GM19467 (cell line): ENCODE measurements at regions not wholly inside any gene's neighbourhood (a gene's known extent, or its start where the extent isn't known, plus 50 kb on each side); places are given as distances from the start of the nearest gene placed in this dataset.

Experiments used
- ATAC-seq: cut with Tn5 transposase; IDR thresholded peaks from one replicate; pipeline ENCODE4 v1.9.1; 2021; ENCODE audit warnings: mild to moderate bottlenecking, moderate library complexity; ENCODE audit not compliant: unreplicated experiment

DNA sequence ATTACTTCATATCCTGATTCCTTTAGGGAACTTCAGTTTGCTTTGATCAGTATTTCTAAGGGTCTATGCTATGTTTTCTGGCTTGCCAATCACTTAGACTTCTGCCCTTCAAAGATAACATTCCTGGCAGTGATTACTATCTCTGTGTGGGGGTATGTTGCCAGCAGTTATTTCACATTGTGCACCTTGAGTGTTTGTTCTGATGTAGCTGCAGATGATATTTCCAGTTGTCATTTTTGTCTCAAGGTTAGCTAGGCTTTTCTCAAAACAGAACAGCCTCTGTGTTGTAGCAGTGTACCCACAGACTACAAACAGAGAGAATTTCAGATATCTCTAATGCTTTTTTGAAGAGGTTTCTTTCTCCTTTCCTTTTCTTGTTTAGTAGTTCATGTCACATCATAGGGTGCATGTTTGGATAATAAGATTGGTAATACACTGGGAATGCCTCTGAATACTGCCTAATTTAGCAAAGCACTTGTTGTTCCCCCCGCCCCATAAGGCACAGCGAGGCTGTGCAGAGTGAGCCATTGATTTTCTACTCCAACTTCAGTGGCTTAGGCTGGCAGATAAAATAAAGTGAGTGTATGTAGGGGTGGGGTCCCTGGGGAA, 134.7 kb upstream of the AGR3 start:
- ATAC-seq: no peak

DNA sequence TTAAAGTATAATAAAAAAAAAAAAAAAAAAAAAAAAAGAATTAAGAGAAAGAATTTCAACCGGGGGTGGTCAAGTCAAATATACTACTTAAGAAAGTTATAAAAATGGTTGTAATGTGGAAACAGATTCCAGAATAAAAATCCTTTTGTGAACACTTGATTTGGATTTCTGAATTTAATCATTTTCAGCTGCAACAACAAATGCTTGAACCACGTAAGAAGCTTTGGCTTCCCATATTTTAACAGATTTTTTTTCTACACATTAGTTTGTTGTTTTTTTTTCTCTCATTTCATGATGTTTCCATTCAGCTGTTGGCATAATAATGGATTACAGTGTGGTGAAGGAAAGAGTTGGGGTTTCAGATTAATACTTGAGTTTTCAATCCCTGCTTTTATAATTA, 137.3 kb upstream of the AGR3 start:
- ATAC-seq: no peak

DNA sequence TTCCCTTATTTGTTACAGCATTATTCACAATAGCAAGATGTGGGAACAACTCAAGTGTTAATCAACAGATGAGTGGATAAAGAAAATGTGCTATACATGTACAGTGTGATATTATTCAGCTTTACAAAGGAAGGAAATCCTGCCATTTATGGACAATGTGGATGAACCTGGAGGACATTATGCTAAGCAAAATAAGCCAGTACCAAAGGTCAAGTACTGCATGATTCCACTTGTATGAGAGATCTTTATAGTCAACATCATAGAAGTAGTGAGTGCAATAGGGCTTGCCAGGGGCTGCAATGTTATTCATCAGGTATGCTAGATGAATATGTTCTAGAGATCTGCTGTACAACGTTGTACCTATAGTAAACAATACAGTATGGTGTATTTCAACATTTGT, 138.5 kb upstream of the AGR3 start:
- ATAC-seq: no peak

- ATAC-seq: no peak
Observed at GRCh38 chr7:17021205-17021604, 139.4 kb upstream of the AGR3 start.

DNA sequence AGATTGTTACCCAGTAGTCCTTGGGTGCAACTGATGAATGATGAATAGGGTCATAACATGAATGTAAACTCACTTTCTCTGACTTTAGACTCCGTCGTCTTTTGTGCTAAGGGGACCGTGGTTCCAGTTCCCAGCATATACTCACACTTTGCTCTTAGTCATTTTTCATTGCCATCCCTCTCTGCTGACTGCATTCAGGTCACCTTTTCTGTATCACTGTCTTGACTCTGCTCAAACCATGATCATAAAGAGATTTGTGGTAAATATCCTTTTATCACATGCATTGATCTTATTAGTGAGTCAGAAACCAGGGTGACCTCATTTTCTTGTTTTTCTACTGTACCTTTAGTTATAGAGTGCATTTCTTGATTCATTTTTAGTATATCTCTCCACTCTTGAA, 141.1 kb upstream of the AGR3 start:
- ATAC-seq: no peak

DNA sequence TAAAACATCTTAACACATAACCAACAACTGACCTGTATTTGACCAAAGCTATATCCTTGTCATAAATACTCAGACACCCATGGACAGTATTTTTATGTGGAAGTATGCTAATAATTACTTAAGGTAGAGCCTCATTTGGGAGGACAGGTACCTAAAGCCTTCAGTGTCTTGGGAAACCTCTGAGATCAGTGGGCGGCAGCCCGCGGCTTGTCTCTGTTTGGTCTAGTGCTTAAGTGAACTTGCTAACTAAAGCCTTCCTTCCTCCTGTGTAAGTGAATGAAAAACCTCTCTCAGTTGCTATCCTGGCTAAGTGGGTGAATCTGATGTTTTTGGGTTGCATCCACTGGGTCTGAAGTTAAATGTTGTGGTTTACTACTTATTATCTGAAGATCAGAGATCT, 144.5 kb upstream of the AGR3 start:
- ATAC-seq: no peak

DNA sequence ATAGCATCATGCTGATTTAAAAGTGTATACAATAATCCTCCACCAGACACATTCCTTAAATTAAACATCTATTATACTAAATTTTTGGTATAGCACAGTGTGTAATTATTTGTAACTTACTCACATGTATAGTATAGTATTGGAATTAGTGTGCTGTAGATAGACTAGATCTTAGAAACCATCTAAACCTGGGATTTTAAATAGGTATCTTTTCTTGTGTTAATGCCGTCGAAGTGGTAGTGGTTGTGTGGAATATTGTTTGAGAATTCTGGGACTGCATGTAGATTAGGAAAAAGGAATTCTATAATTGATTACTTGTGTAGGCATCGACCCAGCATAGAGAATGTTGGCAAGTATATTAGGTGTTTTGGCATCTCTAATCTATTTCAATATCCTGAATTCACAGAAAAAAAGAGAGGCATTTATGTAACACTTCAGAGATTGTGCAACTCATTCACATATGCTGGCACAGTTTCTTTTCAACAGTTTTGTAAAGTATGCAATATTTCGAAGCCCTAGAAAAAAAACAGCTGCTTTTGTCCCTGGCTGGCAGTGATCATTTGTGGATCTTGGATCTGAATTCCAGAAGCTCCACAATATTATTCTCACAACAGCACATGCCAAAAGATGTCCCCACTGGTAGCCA, 145.5 kb upstream of the AGR3 start:
- ATAC-seq: no peak

DNA sequence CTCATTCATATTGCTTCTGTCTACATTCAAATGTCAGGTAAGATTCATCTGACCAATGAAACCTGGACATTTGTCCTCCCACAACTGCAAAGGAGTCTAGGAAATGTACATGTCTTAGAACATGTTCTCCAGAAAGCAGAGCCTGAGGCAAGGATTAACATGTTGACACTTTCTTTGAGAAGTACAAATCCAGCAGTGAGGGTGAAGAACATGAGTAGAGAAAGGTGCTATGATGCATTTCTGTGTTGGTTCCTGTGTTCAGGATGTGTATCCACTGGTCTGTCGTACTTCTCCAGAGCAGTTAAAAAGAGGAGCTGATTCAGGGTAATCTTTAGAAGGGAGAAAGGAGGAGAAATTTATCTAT, 146.0 kb upstream of the AGR3 start:
- no peak for ATAC-seq

DNA sequence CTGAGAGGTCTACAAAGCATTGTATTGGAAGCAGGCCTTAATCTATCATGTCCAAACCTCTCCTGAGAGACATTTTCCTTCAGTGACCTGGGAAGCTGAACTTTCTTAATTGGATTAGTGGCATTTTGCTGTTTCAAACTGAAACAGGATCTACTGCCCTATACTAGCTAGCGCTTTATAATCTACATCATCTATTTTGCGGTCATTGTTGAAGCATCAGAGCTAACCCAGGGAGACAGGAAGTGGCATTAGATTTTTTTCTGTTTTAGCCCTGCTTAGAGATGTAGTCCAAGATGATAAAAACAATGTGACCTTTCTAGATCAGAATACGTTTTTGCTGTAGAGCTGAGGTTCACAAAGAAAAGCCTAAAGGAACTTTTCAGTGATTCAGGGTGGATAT, 147.4 kb upstream of the AGR3 start:
- ATAC-seq: no peak

- no peak for ATAC-seq
Observed at GRCh38 chr7:17030559-17030958, 148.8 kb upstream of the AGR3 start.

- no peak for ATAC-seq
Observed at GRCh38 chr7:17031906-17032551, 150.2 kb upstream of the AGR3 start.

DNA sequence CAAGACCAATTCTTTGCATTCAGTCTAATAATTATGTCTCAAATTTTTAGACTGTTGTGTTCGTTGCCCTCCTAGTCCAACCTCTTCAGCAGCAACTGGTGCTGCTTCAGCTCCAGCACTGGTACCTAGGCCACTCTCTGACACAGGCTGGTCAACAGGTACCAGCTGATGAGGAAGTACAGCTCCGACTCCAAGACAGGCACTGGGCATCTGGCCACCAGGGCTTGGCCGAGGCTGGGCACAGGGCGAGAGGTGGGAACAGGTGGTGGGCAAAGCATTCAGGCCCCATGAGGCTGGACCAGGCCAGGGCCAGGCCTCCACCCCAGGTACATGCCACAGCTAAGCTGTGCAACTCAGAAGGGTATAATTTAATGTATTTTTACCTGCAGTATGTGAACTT, 151.5 kb upstream of the AGR3 start:
- no peak for ATAC-seq

DNA sequence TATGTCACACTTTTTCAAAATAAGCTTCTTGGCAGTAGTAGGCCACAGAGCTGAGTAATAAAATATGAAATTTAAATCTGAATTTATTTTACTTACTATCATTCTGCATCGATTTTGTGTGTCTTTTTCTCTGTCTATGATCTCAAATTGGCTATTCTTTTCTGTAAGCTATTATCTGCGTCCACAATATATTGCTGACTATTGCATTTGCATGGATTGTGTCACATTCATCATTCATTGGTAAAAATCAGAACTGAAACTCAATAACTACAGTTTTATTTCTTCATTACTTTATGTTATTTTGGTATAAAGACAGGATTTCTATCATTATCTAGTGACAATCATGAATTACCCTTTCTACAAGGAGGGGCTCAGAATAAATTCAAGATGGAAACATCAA, 154.8 kb upstream of the AGR3 start:
- ATAC-seq: no peak

DNA sequence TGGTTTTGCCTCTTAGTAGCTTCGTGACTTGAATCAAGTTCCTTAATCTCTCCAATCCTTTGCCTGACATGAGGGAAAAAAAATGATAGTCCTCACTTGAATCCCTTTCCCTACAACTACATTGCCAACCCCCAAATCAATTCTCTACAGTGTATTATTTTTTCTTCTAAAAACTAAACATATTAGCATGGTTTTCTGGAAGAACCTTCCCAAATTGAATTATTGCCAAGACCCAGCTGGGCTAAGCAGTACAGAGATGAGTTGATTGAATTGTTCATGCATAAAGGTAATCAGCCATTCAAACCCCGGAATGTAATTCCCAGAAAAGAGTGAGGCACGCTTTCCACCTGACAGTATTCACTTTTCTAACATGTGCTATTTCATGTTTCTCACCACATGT, 155.6 kb upstream of the AGR3 start:
- ATAC-seq: no peak

- no peak for ATAC-seq
Observed at GRCh38 chr7:17038160-17038782, 156.5 kb upstream of the AGR3 start.

- no peak for ATAC-seq
Observed at GRCh38 chr7:17038783-17039170, 157.0 kb upstream of the AGR3 start.

GRCh38 chr7:17039372-17039771, 157.6 kb upstream of the AGR3 start:
- no peak for ATAC-seq

- ATAC-seq: no peak
Observed at GRCh38 chr7:17040716-17041115, 158.9 kb upstream of the AGR3 start.

GRCh38 chr7:17041324-17041723, 159.5 kb upstream of the AGR3 start:
- ATAC-seq: no peak

DNA sequence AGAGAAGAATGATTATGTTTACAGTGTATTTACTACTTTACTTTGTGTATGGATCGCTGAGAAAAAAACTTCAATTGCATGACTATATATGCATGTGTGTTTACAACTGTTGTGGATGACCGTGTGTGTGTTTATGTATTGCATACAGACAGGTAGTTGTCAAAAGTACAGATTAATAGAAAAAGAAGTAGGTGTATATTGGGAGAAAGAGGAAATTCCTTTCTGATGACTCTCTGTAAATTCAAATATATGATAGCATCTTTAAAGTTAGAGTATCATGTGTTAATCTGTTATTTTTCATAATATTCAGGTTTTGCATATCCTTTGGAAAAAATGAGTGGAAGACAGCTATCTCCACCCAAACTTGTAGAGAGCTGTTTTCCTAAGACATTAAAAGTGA, 160.4 kb upstream of the AGR3 start:
- no peak for ATAC-seq

GRCh38 chr7:17043012-17043877, 161.5 kb upstream of the AGR3 start:
- ATAC-seq: no peak
